Omental fat pad (tissue), 3 donors: ENCODE measurements at regions not wholly inside any gene's neighbourhood (a gene's known extent, or its start where the extent isn't known, plus 50 kb on each side); places are given as distances from the start of the nearest gene placed in this dataset.
"Not testable (repeated sequence)": the region's sequence is repeated elsewhere in the genome, so short reads cannot be mapped to it uniquely, and the experiment has no call there.

Source experiments
- ATAC-seq: fragments of 150-250 bp; one replicate; pipeline ENCODE4 v1.9.1; 2016; ENCODE audit warnings: mild to moderate bottlenecking, moderate library complexity; ENCODE audit not compliant: low FRiP score
- DNase-seq: peaks from one replicate; pipeline ENCODE4 v3.0.0-alpha.2; 2019; ENCODE audit warnings: low spot score
- CTCF ChIP-seq, 3 donors: fragments of 450-650 bp; IDR thresholded peaks; one replicate each; pipeline ENCODE4 v1.5.1; 2016 to 2017; ENCODE audit warnings: antibody characterized with exemption in 3 of 3, mild to moderate bottlenecking in 3 of 3, moderate library complexity in 2 of 3

- TF ChIP-seq CTCF (IDR thresholded peaks at IDR 0.05), result no peak
- DNase-seq (no peak), ATAC-seq (no peak)
These were observed 113.4 kb upstream of the CIBAR2 start for GRCh38 chr16:85225721-85226120.

DNA sequence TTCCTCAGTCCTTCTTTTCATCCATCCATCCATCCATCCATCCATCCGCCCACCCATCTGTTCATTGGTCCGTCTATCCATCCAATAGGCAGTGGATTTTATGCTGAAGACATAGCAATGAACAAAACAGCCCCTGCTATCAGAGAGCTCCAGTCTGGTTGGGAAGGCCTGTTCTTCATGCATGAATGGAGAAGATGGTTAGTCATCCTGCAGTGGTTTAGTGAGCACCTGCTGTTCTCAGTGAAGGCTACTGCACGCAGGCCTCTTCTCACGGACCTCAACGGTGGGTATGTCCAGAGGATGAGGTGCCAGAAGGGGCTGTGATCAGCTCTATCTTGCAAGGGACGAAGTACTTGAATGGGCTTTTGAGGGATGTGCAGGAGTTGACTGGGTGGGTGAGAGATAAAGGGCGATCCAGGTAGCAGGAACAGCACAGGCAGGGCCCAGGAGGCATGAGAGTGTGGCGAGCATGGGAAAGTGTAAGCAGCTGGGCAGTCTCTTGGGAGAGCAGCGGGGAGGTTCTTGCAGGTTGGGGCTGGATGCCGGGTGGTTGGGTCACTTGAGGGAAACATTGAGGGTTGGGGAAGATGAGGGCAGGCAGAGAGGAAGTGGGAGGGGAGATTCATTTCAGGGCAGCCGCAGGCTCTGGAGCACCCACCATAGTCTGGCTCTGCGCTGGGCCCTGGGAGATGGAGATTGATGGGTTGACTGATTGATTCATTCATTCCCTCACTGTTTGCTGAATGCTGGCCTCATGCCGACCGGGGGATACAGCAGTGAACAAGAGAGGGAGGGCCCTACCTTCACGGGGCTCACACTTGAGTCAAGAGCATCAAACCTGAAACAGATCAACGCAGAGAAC is 115.0 kb upstream of the CIBAR2 start:
- DNase-seq (no peak), ATAC-seq (no peak)
- no peak for TF ChIP-seq CTCF (IDR thresholded peaks at IDR 0.05)

- no peak for TF ChIP-seq CTCF (IDR thresholded peaks at IDR 0.05)
- DNase-seq (no peak), ATAC-seq (no peak)
These were observed 115.9 kb upstream of the CIBAR2 start for GRCh38 chr16:85227946-85228862.

- ATAC-seq (no peak), DNase-seq (no peak)
- TF ChIP-seq CTCF (IDR thresholded peaks at IDR 0.05), result no peak
These were observed 116.7 kb upstream of the CIBAR2 start for GRCh38 chr16:85228970-85229430.

GRCh38 chr16:85229869-85230462 is 117.7 kb upstream of the CIBAR2 start:
- no peak for TF ChIP-seq CTCF (IDR thresholded peaks at IDR 0.05)
- ATAC-seq (no peak), DNase-seq (no peak)

DNA sequence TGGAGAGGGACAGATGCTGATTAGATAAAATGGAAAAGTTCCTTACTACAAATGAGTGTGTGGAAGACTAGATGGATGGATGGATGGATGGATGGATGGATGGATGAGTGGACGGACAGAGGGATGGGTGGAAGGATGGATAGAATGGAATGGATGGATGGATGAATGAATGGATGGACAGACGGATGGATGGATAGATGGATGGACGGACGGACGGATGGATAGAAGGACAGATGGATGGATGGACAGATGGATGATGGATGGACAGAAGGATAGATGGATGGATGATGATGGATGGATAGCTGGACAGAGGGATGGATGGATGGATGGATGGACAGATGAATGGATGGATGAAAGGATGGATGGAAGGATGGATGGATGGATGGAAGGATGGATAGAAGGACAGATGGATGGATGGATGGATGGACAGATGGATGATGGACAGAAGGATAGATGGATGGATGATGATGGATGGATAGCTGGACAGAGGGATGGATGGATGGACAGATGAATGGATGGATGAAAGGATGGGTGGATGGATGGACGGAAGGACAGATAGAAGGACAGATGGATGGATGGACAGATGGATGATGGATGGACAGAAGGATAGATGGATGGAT is 118.6 kb upstream of the CIBAR2 start:
- ATAC-seq, DNase-seq: not testable (repeated sequence)

DNA sequence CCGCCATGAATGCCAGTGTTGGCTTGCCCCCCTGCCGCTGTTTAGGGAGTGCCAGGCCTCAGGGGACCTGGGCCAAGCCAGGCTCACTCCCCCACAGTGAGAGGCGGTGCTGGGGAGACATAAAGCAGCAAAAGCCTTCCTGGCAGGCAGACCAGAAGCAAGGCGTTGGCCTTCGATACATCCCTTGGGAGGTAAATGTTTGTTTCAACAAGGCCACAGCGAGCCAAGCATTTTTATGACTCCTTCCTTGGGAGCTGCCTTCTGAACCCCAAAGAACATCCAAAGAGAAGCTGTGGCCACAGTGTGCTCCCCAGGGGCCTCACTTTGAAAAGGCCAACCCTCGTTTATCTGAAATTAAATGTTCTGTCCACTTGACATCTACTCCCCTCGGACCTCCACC is 119.7 kb upstream of the CIBAR2 start:
- ATAC-seq, result no peak
- no peak for TF ChIP-seq CTCF (IDR thresholded peaks at IDR 0.05)
- DNase-seq, result no peak
